Retina (tissue), 1 donor: ENCODE measurements at regions not wholly inside any gene's neighbourhood (a gene's known extent, or its start where the extent isn't known, plus 50 kb on each side); places are given as distances from the start of the nearest gene placed in this dataset.
"Not testable (repeated sequence)": the region's sequence is repeated elsewhere in the genome, so short reads cannot be mapped to it uniquely, and the experiment has no call there.

Source experiments
- DNase-seq: peaks from one replicate; pipeline ENCODE4 v3.0.0-alpha.2; 2016

- no peak for DNase-seq
Observed at GRCh38 chrX:143455046-143455445, 62.2 kb downstream of the SPANXN3 start.

GRCh38 chrX:143437439-143437838 lies 79.8 kb downstream of the SPANXN3 start:
- peak; percentile 9 for DNase-seq

GRCh38 chrX:143435916-143436315 lies 81.4 kb downstream of the SPANXN3 start:
- DNase-seq, result no peak

DNA sequence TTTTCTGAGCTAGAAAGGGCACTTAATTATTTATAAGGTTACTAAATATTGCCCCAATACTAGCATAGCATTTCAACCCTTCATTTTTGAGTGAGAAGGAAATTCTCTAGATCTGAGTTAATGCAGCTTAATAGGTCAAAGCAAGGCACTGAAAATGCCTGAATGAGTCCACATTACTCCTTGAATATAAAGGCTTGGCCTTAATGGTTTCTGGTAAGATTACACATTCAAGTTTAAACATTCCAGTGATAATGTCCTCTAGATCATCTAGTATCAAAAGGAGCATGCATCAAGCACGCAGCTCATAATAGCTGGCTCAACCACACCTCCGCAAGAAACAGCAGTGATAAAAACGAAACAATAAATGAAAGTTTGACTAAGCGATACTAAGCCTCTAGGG lies 87.5 kb downstream of the SPANXN3 start:
- DNase-seq, result no peak

DNA sequence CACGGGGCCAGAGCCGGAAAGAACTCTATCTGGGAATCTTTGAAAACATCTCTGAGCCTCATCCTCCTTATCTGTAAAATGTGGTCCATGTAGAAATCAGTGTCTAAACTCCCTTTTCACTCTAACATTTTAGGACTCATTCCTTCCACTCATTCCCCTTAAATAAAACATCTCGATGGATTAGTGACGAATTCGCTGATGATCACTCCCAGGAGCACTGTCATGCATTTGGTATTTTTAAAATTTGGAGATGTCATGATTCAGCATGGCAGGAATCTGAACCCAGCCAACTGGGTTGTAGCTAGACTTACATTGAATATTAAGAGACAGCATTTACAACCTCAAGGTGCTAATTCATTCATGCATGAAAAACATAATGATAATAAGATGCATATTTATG lies 88.1 kb downstream of the SPANXN3 start:
- no peak for DNase-seq

DNA sequence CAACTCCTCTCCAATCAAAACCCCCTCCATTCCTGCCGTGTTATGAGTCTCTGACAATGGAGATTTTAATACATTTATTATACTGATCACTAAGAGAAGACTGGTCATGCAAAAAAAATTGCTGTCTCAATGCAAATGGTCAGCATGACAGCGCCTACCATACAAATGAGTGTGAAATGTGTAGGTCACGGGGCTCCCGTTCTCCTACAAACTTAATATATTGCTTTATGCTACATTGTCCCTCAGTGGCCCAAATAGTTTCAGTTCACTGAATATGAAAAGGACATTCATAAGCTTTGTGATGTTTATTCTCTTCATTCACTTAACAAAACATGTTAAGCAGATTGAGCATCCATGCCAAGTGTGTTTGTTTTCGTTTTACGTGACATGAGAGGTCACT lies 116.1 kb downstream of the SPANXN3 start:
- DNase-seq, result no peak

- no peak for DNase-seq
Observed at GRCh38 chrX:143378851-143379250, 138.4 kb downstream of the SPANXN3 start.

DNA sequence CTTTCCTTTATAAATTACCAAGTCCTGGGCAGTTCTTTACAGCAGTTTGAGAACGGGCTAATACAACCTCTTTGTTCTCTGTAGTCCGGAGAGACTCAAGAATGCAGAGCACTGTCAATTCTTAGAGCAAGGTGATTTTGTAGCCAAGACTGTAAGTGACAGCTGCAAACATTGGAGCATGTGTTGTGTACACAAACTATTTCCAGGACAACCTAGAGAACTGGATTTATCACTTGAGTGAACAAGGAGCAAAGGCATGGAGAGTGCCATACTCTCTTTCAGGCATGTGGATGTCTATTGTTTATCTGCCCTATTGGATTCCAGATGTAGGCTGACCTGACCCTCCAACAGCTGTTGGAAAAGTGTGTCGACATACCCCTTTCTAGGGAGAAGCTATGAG lies 153.9 kb downstream of the SPANXN3 start:
- no peak for DNase-seq

DNA sequence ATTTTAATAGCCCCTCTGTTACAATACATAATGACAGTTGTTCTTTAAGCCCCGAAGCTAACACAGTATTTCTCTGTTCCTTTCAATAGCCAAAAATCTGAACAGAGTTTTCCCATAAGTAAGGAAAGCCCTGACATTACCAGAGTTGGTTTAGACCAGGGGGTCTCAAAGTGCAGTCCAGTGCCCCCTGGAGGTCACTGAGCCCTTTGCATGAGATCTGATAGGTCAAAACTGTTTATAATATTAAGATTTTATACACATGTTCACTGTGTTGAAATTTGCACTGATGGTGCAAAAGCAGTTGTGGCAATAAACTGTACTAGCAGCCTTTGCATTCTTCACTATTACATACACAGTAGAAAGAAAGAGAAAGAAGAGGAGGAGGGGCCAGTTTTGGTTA lies 177.1 kb downstream of the SPANXN3 start:
- DNase-seq, result no peak

DNA sequence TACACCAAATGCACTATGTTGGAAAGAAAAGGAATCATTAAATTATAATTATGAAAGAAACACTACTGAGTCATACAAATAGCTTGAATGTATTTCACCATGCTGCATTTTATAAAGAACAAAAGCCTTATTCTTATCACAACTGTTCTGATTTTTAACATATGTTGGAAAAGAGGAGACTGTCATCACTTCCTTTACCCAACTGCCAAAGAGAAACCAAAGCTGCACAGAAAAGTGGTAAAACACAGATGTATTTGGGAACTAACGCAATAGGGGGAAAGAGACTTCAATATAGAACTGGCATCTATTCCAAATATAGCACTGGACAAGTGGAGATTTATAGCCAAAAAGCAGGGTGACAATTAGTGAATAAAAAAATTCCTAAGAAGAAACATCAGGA lies 181.0 kb downstream of the SPANXN3 start:
- no peak for DNase-seq

- DNase-seq, result no peak
Observed at GRCh38 chrX:143319526-143319925, 197.7 kb downstream of the SPANXN3 start.

GRCh38 chrX:143318857-143319256 lies 198.4 kb downstream of the SPANXN3 start:
- not testable (repeated sequence) for DNase-seq

GRCh38 chrX:143306991-143307937 lies 210.0 kb downstream of the SPANXN3 start:
- no peak for DNase-seq

DNA sequence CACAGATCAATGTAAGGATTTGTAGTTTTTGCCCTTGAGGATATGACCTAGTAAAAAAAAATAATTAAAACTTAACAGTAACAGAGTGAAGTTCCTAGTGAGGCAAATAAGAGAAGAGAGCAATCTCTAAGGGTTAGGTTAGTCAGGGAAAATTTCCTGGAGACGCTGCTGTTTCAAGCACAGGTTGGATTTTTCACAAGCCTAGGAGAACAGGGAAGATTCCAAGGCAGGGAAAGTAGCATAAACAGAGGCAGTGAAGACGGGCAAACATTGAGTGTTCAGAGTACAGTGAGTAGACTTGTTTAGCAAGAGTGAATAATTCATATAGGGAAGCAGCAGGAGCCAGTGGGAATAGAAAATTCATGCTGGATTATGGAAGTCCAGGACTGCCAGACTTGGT lies 212.8 kb downstream of the SPANXN3 start:
- no peak for DNase-seq

GRCh38 chrX:143304025-143304424 lies 213.2 kb downstream of the SPANXN3 start:
- no peak for DNase-seq

DNA sequence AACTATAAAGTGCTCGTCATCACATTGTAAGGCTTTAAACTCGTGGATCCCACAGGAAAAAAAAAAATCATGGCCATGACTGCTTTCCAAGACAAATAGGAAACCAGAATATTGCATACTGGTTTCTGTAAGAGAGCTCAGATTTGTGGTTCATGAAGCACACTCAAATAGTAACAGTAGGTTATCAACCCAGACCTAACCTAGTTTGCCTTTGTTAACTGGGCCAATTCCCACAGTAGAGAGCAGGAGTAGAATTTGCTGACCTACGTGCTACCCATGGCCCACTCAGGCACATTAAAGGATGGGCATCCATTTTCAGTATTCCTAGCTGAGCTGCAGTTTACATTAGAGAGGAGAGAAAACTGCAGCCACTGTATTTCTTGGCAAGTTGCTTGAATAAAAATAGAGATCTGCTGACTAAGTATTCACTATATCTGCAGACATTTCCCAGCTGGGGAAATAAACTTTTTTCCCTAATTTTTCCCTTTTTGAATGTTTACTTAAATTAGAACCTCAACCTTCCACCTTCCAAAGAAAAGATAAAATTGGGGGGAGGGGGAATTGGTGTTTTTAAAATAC lies 218.5 kb downstream of the SPANXN3 start:
- no peak for DNase-seq

DNA sequence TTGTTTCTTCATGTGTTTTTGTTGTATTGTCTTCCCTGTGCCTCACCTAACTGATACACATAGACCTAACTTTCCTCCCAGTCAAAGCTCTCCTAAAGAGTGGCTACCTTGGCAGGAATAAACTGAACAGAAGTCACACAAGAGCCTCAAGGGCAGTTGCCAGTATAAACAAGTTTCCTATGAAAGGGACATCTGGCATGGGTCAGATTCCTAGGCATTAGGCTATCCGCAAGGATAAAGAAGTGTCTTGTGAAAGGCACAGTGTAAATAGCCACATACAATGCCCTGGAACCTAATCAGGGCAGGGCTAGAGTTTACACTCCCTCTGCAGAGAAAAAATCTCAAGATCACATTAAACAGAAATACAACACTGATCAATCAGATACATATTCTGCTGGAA lies 220.8 kb downstream of the SPANXN3 start:
- no peak for DNase-seq

DNA sequence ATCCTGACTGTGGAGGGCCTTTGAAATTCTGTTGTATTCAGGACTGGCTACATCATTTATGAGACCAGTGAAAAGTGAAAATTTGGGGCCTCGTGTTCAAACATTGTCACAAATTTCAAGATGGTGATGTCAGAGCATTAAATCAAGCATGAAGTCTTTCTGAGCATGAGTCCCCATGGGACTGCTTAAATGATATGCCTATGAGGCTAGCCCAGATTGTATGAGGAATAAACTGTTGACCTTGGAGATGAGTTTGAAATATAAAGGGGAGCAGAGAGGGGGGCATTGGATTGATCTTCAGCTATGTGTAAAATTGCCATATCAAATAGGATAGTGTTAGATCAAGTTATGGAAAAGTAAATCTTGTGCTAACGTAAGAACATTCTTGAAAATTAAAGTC lies 230.0 kb downstream of the SPANXN3 start:
- DNase-seq, result no peak

DNA sequence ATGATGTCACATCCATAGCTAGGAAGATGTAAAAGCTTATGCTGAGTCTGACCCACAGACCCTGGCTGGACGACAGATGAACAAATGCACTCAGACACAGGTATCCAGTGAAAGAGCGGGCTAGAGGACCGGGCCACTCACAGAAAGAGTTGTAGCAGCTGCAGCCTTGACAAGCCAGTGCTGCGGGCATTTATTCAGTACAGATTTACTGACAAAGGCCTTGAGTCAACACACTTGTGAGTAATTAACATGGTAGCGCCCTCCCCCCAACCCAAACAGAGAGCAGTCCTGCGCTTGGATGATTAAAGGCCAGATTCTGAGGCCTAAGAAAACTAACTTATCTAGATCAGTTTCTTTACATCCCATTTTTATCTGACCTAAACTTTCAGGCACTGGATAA lies 244.6 kb downstream of the SPANXN4 start:
- no peak for DNase-seq

DNA sequence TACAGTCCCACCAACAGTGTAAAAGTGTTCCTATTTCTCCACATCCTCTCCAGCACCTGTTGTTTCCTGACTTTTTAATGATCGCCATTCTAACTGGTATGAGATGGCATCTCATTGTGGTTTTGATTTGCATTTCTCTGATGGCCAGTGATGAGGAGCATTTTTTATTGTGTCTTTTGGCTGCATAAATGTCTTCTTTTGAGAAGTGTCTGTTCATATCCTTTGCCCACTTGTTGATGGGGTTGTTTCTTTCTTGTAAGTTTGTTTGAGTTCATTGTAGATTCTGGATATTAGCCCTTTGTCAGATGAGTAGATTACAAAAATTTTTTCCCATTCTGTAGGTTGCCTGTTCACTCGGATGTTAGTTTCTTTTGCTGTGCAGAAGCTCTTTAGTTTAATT lies 218.9 kb downstream of the SPANXN4 start:
- not testable (repeated sequence) for DNase-seq

DNA sequence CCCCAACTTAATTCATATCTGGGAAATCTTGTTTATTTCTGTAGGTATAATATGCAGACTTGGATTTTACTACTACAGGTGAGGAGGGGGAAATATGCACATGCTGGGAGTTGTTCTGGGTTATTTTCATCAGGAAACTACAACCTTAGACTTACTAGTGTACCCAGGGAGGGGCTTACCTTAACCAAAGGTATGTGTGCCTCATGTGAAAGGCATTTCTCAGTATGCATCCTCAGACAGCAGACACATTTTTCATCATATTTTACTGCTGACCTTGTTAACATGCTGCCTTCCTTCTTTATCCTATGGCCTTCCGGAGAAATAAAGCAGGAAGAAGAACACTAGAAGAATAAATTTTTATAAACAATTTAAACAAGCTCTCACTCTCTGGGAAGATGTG lies 214.9 kb downstream of the SPANXN4 start:
- DNase-seq, result no peak

DNA sequence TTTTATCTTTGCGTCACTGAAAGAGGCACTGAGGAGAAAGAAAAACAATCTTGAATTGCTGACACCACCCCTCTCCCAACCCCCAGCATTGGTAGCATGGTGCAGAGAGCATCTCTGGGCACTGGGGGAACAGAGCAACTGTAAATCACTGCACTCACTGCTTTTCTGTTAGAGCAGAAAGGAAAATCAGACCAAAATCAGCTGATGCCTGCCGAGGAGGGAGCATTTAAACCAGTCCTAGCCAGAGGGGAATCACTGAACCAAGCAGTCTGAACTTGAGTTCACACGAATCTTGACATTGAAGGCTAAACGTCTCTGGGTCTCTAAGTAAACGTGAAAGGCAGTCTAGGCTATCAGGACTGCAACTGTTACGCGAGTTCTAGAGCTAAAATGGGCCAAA lies 205.8 kb downstream of the SPANXN4 start:
- no peak for DNase-seq

- not testable (repeated sequence) for DNase-seq
Observed at GRCh38 chrX:143228600-143228999, 202.9 kb downstream of the SPANXN4 start.

GRCh38 chrX:143206966-143207365 lies 181.2 kb downstream of the SPANXN4 start:
- no peak for DNase-seq

DNA sequence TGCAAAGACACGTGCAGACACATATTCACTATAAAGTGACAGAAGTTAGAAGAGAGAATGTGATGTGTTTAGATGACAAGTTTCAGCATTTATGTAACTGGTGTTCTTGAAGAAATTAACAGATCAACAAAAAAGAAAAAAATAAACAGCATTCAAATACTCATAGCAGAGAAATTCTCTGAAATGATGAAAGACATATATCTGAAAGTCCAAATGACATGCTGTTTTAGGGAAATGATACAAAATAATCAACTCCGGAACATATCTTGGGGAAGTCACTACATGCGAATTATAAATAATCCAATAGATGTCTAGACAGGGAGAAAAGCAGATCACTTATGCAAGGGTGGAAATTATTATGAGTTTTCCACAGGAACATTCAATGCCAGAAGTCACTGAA lies 146.0 kb downstream of the SPANXN4 start:
- DNase-seq, result no peak
